Hippocampal formation (tissue), 2 donors: ENCODE measurements at regions not wholly inside any gene's neighbourhood (a gene's known extent, or its start where the extent isn't known, plus 50 kb on each side); places are given as distances from the start of the nearest gene placed in this dataset.
"Not testable (repeated sequence)": the region's sequence is repeated elsewhere in the genome, so short reads cannot be mapped to it uniquely, and the experiment has no call there.

Experiments
- DNase-seq, 2 donors: peaks; one replicate each; lab custom pipeline; 2025; lab: John Stamatoyannopoulos, UW

- no peak for DNase-seq
Measured at GRCh38 chr4:106594291-106594952, 225.8 kb upstream of the GIMD1 start.

- no peak for DNase-seq
Measured at GRCh38 chr4:106588891-106589290, 220.3 kb upstream of the GIMD1 start.

GRCh38 chr4:106587558-106587957, 219.0 kb upstream of the GIMD1 start:
- no peak for DNase-seq

GRCh38 chr4:106585915-106586349, 217.4 kb upstream of the GIMD1 start:
- no peak for DNase-seq

GRCh38 chr4:106584337-106584989, 215.9 kb upstream of the GIMD1 start:
- no peak for DNase-seq

GRCh38 chr4:106583567-106583966, 215.0 kb upstream of the GIMD1 start:
- no peak for DNase-seq

GRCh38 chr4:106583108-106583507, 214.5 kb upstream of the GIMD1 start:
- no peak for DNase-seq

GRCh38 chr4:106582103-106582502, 213.5 kb upstream of the GIMD1 start:
- no peak for DNase-seq

GRCh38 chr4:106579236-106579635, 210.7 kb upstream of the GIMD1 start:
- no peak for DNase-seq

- DNase-seq, result no peak
Measured at GRCh38 chr4:106569146-106570031, 200.8 kb upstream of the GIMD1 start.

GRCh38 chr4:106565727-106566126, 197.1 kb upstream of the GIMD1 start:
- no peak for DNase-seq

- DNase-seq, result not testable (repeated sequence)
Measured at GRCh38 chr4:106563637-106564036, 195.1 kb upstream of the GIMD1 start.

- DNase-seq, result no peak
Measured at GRCh38 chr4:106551724-106552123, 183.1 kb upstream of the GIMD1 start.

- no peak for DNase-seq
Measured at GRCh38 chr4:106548446-106549044, 180.0 kb upstream of the GIMD1 start.

- DNase-seq, result no peak
Measured at GRCh38 chr4:106546370-106546769, 177.8 kb upstream of the GIMD1 start.

GRCh38 chr4:106542609-106543008, 174.0 kb upstream of the GIMD1 start:
- not testable (repeated sequence) for DNase-seq

- no peak for DNase-seq
Measured at GRCh38 chr4:106541253-106541652, 172.7 kb upstream of the GIMD1 start.

GRCh38 chr4:106530821-106531220, 162.2 kb upstream of the GIMD1 start:
- DNase-seq, result no peak

- DNase-seq, result no peak
Measured at GRCh38 chr4:106530024-106530361, 161.4 kb upstream of the GIMD1 start.

GRCh38 chr4:106529348-106530023, 160.9 kb upstream of the GIMD1 start:
- DNase-seq, result no peak

GRCh38 chr4:106527316-106527715, 158.7 kb upstream of the GIMD1 start:
- DNase-seq, result no peak

- not testable (repeated sequence) for DNase-seq
Measured at GRCh38 chr4:106525425-106525824, 156.8 kb upstream of the GIMD1 start.
